ENCODE measurements at regions not wholly inside any gene's neighbourhood (a gene's known extent, or its start where the extent isn't known, plus 50 kb on each side); places are given as distances from the start of the nearest gene placed in this dataset.
"Not testable (repeated sequence)": the region's sequence is repeated elsewhere in the genome, so short reads cannot be mapped to it uniquely, and the experiment has no call there.

- peak; percentile 21 for DNase-seq (ENCODE audit: low spot score)
Observed at GRCh38 chrX:125089761-125090445, 229.8 kb upstream of the TEX13C start.

- no peak for DNase-seq (ENCODE audit: low spot score)
Observed at GRCh38 chrX:125093852-125094251, 225.8 kb upstream of the TEX13C start.

DNA sequence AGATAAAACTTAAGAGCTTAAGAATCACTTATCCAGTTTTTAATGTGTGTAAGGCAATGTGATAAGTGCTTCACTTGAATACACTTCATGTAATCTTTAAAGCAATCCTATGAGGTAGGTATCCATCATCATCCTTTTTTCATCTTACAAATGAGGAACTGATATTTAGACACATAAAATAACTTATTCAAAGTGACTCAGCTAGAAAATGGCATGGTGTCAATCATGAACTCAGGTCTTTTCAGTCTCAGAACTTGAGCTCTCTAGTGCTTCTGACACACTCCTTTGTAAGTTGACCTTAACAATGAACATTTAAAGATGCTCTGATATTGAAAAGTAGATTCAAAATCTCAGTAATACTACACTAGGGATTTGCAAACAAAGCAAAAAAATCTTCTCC is 224.8 kb upstream of the TEX13C start:
- no peak for DNase-seq (ENCODE audit: low spot score)

DNA sequence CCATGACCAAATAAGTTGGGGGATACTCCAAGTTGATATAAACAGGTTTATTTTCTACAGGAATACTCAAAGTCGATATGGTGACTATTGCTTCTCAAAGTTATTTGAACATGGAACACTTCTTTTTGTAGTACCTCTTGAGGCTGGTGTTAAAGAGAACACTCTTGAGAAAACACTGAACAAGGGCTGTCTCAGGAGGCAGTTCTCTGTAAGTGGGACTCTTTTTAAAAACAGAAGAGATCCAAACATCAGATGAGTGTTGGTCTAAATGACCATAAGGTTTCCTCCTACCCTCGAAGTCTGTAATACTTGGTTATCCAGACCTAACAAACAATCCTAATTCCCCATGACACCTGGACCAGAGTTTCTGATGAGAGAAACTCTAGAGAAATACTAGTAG is 223.2 kb upstream of the TEX13C start:
- no peak for DNase-seq (ENCODE audit: low spot score)

DNA sequence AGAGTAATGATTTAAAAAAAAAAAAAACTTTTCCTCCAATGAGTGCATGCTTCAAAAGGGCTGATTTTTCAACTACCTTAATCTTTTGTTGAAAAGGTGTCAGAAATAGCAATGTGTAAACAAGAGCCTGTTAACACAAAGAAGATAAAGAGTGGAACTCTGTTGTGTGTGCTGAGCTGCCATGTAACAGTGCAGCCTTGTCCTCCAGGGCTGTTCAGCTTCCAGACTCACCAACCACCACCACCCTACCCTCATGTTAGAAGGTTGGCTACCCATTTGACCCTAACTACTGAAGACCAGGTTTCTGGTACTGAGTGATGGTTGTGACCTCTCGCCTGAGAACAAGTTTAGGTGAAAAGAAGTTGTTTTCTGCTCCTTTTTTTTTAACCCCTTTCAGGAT is 222.8 kb upstream of the TEX13C start:
- no peak for DNase-seq (ENCODE audit: low spot score)

DNA sequence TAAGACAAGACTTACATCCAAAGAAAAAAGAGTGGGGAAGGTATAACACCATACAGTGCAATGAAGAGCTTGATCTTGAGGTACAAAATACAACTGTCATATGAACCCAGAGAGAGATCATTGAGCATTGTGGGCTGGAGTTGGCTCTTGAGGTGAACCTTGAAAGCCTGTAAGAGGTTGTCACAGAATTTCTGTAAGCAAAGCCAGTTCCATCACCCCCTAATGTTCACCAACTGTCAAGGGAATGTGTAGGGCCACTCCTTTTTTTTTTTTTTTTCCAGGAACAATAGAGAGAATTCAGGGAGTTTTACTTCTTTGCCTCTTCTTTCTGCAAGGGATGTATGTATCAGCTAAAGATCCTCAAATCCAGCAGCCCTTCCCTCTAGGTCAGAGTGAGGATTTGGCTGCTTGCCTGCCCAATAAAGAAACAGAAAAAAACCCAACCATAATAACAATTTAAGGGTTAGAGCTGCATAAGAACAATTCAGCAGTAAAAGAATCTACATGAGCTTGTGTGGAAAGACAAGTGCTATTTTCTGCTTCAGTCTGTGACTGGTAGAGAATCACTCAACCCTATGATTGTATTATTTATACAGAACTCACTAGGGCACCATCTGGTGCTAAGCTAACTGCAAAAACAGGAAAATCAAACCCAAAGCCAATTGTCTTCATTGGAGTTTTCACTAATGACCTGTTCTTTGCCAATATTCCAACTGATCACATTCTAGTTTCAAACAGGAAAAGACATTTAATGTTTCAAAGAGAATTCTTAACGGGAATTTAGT is 217.5 kb upstream of the TEX13C start:
- DNase-seq (ENCODE audit: low spot score): no peak

- DNase-seq (ENCODE audit: low spot score): no peak
Observed at GRCh38 chrX:125103693-125104092, 216.0 kb upstream of the TEX13C start.

DNA sequence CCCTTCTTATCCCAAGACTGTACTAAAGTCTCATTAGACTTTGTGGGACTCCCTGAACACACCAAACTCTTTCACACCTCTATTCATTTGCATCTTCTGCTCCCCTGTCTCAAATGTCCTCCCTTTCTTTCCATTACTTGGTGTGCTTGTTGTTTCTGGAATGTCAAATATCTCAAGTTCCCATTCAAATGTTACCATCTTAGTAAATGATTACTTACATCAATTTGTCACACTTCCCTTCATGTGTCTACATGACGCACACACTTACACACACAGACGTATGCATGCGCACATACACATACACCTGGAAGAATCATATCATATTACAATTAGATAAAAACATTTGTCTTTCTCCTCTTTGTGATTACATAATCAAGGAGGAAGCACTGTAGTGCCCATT is 210.8 kb upstream of the TEX13C start:
- DNase-seq (ENCODE audit: low spot score): no peak

- peak; percentile 15 for DNase-seq (ENCODE audit: low spot score)
Observed at GRCh38 chrX:125131164-125131563, 188.5 kb upstream of the TEX13C start.

GRCh38 chrX:125132274-125132673 is 187.4 kb upstream of the TEX13C start:
- peak; percentile 40 for DNase-seq (ENCODE audit: low spot score)

DNA sequence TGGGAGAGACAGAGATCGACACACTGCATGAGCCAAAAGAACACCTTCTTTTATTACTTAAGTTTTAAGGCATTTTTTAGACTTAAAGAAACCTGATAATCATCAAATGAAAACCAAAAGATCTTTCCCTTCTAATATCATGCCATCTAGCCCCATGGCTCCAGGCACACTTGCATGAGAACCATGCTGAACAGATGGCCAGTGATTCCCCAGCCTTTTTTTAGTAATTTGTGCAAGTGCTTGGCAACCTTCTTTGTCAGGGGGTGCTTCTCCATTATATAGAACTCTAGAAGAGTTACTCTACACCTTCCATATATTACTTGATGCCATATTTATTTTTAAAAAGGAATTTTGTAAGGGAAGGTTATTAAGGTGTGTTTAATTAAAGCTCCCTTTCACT is 182.2 kb upstream of the TEX13C start:
- no peak for DNase-seq (ENCODE audit: low spot score)

GRCh38 chrX:125150231-125150630 is 169.4 kb upstream of the TEX13C start:
- DNase-seq (ENCODE audit: low spot score): peak; percentile 45

GRCh38 chrX:125151146-125151545 is 168.5 kb upstream of the TEX13C start:
- DNase-seq (ENCODE audit: low spot score): no peak

- no peak for DNase-seq (ENCODE audit: low spot score)
Observed at GRCh38 chrX:125152011-125152410, 167.7 kb upstream of the TEX13C start.

GRCh38 chrX:125153621-125154020 is 166.1 kb upstream of the TEX13C start:
- DNase-seq (ENCODE audit: low spot score): no peak

- DNase-seq (ENCODE audit: low spot score): not testable (repeated sequence)
Observed at GRCh38 chrX:125154288-125155257, 165.1 kb upstream of the TEX13C start.

DNA sequence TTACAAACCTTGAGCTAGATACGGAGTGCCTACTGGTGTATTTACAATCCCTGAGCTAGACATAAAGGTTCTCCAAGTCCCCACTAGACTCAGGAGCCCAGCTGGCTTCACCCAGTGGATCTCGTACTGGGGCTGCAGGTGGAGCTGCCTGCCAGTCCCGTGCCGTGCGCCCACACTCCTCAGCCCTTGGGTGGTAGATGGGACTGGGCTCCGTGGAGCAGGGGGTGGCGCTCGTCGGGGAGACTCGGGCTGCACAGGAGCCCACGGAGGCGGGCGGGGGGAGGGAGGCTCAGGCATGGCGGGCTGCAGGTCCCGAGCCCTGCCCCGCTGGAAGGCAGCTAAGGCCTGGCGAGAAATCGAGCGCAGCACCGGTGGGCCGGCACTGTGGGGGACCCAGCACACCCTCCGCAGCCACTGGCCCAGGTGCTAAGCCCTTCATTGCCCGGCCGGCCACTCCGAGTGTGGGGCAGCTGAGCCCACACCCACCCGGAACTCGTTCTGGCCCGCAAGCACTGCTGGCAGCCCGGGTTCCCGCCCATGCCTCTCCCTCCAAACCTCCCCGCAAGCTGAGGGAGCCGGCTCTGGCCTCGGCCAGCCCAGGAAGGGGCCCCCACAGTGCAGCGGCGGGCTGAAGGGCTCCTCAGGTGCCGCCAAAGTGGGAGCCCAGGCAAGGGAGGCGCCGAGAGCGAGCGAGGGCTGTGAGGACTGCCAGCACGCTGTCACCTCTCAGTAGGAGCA is 164.2 kb upstream of the TEX13C start:
- DNase-seq (ENCODE audit: low spot score): not testable (repeated sequence)

- no peak for DNase-seq (ENCODE audit: low spot score)
Observed at GRCh38 chrX:125170459-125170858, 149.2 kb upstream of the TEX13C start.

- no peak for DNase-seq (ENCODE audit: low spot score)
Observed at GRCh38 chrX:125172531-125172930, 147.1 kb upstream of the TEX13C start.

GRCh38 chrX:125175991-125176584 is 143.6 kb upstream of the TEX13C start:
- DNase-seq (ENCODE audit: low spot score): no peak

DNA sequence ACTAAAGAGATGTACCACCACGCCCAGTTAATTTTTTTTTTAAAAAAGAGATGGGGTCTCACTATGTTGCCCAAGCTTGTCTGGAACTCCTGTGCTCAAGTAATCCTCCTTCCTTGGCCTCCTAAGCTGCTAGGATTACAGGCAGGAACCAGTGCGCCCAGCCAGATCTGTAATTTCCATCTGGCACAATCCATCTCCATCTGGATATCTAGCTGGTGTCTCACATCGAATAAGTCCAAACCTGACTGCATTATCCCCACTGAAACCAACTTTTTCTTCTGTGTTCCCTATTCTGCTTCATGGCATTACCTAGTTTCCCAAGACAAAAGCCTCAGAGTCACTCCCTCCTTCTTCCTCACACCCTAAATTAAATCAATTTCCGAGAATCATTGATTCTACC is 125.8 kb upstream of the TEX13C start:
- DNase-seq (ENCODE audit: low spot score): no peak
